SK-N-SH treated with all-trans-retinoic acid at 6 μM for 48 hours (cell line): ENCODE measurements at regions not wholly inside any gene's neighbourhood (a gene's known extent, or its start where the extent isn't known, plus 50 kb on each side); places are given as distances from the start of the nearest gene placed in this dataset.

Source experiments
- ATAC-seq: fragments of 200-7000 bp; cut with Tn5 transposase; 3 replicates; pipeline ENCODE4 v1.9.1; 2020; ENCODE audit warnings: mild to moderate bottlenecking, moderate library complexity
- ARNTL ChIP-seq: fragments of 450-650 bp; formaldehyde crosslinking; IDR thresholded peaks from 2 replicates; pipeline ENCODE4 v1.5.0; 2020; ENCODE audit warnings: low read depth, mild to moderate bottlenecking, moderate library complexity, borderline replicate concordance
- BACH2 ChIP-seq: fragments of 250-450 bp; sonication (Bioruptor Pico); IDR thresholded peaks from 2 replicates; pipeline ENCODE4 v1.9.0; 2021; ENCODE audit warnings: mild to moderate bottlenecking, borderline replicate concordance
- CSDC2 ChIP-seq: fragments of 250-450 bp; sonication (Bioruptor Pico); IDR thresholded peaks from 2 replicates; pipeline ENCODE4 v1.5.0; 2020; ENCODE audit warnings: mild to moderate bottlenecking, moderate library complexity
- ESRRG ChIP-seq: fragments of 250-450 bp; sonication (Bioruptor Pico); IDR thresholded peaks from 2 replicates; pipeline ENCODE4 v1.6.1; 2021; ENCODE audit warnings: mild to moderate bottlenecking
- GLIS3 ChIP-seq: fragments of 250-450 bp; sonication (Bioruptor Pico); IDR thresholded peaks from 2 replicates; pipeline ENCODE4 v1.5.0; 2020; ENCODE audit warnings: mild to moderate bottlenecking, moderate library complexity
- ISL1 ChIP-seq: fragments of 250-450 bp; sonication (Bioruptor Pico); IDR thresholded peaks from 2 replicates; pipeline ENCODE4 v2.1.2; 2022; ENCODE audit warnings: mild to moderate bottlenecking, moderate library complexity
- OSR1 ChIP-seq: fragments of 250-450 bp; sonication (Bioruptor Pico); IDR thresholded peaks from 2 replicates; pipeline ENCODE4 v1.8.0; 2022; ENCODE audit warnings: moderate library complexity, mild to moderate bottlenecking, inconsistent platforms
- PPARA ChIP-seq: fragments of 250-450 bp; sonication (Bioruptor Pico); IDR thresholded peaks from 2 replicates; pipeline ENCODE4 v1.5.0; 2020; ENCODE audit warnings: mild to moderate bottlenecking, borderline replicate concordance
- RARB ChIP-seq: fragments of 250-450 bp; sonication (Bioruptor Pico); IDR thresholded peaks from 2 replicates; pipeline ENCODE4 v1.8.0; 2021; ENCODE audit warnings: mild to moderate bottlenecking, moderate library complexity
- SNAI2 ChIP-seq: fragments of 250-450 bp; sonication (Bioruptor Pico); IDR thresholded peaks from 2 replicates; pipeline ENCODE4 v1.5.0; 2020; ENCODE audit warnings: mild to moderate bottlenecking, moderate library complexity
- TCF4 ChIP-seq: fragments of 250-450 bp; sonication (Bioruptor Pico); IDR thresholded peaks from 2 replicates; pipeline ENCODE4 v1.8.0; 2021; ENCODE audit warnings: mild to moderate bottlenecking, moderate library complexity, borderline replicate concordance
- TOX ChIP-seq: fragments of 250-450 bp; sonication (Bioruptor Pico); IDR thresholded peaks from 2 replicates; pipeline ENCODE4 v1.8.0; 2021; ENCODE audit warnings: mild to moderate bottlenecking, moderate library complexity, borderline replicate concordance
- ZC3H10 ChIP-seq: fragments of 250-450 bp; sonication (Bioruptor Pico); IDR thresholded peaks from 2 replicates; pipeline ENCODE4 v1.5.1; 2021; ENCODE audit warnings: mild to moderate bottlenecking, moderate library complexity
- ZFP3 ChIP-seq: fragments of 250-450 bp; sonication (Bioruptor Pico); IDR thresholded peaks from 2 replicates; pipeline ENCODE4 v1.5.0; 2020; ENCODE audit warnings: mild to moderate bottlenecking, moderate library complexity
- ZFP30 ChIP-seq: fragments of 450-650 bp; formaldehyde crosslinking; IDR thresholded peaks from 2 replicates; pipeline ENCODE4 v1.5.0; 2022; ENCODE audit warnings: mild to moderate bottlenecking, moderate library complexity
- ZNF565 ChIP-seq: fragments of 450-650 bp; formaldehyde crosslinking; conservative IDR thresholded peaks from 2 replicates; pipeline ENCODE4 v1.5.0; 2020; ENCODE audit warnings: low read depth, mild to moderate bottlenecking, moderate library complexity
- ZNF70 ChIP-seq: fragments of 450-650 bp; formaldehyde crosslinking; IDR thresholded peaks from 2 replicates; pipeline ENCODE4 v1.5.0; 2020; ENCODE audit warnings: mild to moderate bottlenecking, moderate library complexity
- ZNF8 ChIP-seq: fragments of 450-650 bp; formaldehyde crosslinking; IDR thresholded peaks from 2 replicates; pipeline ENCODE4 v1.5.0; 2020; ENCODE audit warnings: mild to moderate bottlenecking, moderate library complexity
- TF ChIP-seq, protein P1 (sequence below): fragments of 250-450 bp; sonication (Bioruptor Pico); IDR thresholded peaks from 2 replicates; pipeline ENCODE4 v1.8.0; 2021; ENCODE audit warnings: low read depth, mild to moderate bottlenecking, moderate library complexity, borderline replicate concordance
- TF ChIP-seq, protein P2 (sequence below): fragments of 250-450 bp; sonication (Bioruptor Pico); IDR thresholded peaks from 2 replicates; pipeline ENCODE4 v1.8.0; 2020; ENCODE audit warnings: mild to moderate bottlenecking, moderate library complexity, borderline replicate concordance
- TF ChIP-seq, protein P3 (sequence below): fragments of 250-450 bp; sonication (Bioruptor Pico); IDR thresholded peaks from 2 replicates; pipeline ENCODE4 v1.5.1; 2021; ENCODE audit warnings: mild to moderate bottlenecking, moderate library complexity
- TF ChIP-seq, protein P4 (sequence below): fragments of 250-450 bp; sonication (Bioruptor Pico); IDR thresholded peaks from 2 replicates; pipeline ENCODE4 v1.5.0; 2020; ENCODE audit warnings: mild to moderate bottlenecking, moderate library complexity
- TF ChIP-seq, protein P5 (sequence below): fragments of 250-450 bp; sonication (Bioruptor Pico); IDR thresholded peaks from 2 replicates; pipeline ENCODE4 v1.5.1; 2020; ENCODE audit warnings: low read depth, mild to moderate bottlenecking, moderate library complexity

DNA sequence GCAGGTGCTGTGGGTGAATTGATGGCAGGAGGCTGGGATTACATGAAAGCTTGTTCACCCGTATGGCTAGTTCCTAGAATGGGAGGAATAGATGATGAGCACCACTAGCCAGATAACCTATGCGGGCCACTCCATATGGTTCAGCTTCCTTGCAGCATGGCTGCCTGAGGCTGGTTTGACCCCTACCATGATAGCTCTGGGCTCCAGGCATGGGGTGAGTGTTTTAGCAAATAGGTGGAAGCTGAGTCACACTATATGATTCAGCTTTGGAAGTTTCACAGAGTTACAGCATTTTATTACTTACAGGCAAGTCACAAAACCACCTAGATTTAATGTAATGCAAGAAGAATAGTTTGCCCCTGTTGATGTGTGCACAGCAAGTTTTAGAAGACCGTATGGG, 603.2 kb downstream of the STIM2 start:
- no peak for ATAC-seq
- TF ChIP-seq, protein P1, sequence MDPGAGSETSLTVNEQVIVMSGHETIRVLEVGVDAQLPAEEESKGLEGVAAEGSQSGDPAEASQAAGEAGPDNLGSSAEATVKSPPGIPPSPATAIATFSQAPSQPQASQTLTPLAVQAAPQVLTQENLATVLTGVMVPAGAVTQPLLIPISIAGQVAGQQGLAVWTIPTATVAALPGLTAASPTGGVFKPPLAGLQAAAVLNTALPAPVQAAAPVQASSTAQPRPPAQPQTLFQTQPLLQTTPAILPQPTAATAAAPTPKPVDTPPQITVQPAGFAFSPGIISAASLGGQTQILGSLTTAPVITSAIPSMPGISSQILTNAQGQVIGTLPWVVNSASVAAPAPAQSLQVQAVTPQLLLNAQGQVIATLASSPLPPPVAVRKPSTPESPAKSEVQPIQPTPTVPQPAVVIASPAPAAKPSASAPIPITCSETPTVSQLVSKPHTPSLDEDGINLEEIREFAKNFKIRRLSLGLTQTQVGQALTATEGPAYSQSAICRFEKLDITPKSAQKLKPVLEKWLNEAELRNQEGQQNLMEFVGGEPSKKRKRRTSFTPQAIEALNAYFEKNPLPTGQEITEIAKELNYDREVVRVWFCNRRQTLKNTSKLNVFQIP (CRISPR knock-in tag), result no peak
- TF ChIP-seq ZFP3 (CRISPR knock-in tag), result no peak
- TF ChIP-seq, protein P2, sequence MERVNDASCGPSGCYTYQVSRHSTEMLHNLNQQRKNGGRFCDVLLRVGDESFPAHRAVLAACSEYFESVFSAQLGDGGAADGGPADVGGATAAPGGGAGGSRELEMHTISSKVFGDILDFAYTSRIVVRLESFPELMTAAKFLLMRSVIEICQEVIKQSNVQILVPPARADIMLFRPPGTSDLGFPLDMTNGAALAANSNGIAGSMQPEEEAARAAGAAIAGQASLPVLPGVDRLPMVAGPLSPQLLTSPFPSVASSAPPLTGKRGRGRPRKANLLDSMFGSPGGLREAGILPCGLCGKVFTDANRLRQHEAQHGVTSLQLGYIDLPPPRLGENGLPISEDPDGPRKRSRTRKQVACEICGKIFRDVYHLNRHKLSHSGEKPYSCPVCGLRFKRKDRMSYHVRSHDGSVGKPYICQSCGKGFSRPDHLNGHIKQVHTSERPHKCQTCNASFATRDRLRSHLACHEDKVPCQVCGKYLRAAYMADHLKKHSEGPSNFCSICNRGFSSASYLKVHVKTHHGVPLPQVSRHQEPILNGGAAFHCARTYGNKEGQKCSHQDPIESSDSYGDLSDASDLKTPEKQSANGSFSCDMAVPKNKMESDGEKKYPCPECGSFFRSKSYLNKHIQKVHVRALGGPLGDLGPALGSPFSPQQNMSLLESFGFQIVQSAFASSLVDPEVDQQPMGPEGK (CRISPR knock-in tag), result no peak
- TF ChIP-seq ARNTL (CRISPR knock-in tag), result no peak
- TF ChIP-seq PPARA, result no peak
- TF ChIP-seq, protein P3, sequence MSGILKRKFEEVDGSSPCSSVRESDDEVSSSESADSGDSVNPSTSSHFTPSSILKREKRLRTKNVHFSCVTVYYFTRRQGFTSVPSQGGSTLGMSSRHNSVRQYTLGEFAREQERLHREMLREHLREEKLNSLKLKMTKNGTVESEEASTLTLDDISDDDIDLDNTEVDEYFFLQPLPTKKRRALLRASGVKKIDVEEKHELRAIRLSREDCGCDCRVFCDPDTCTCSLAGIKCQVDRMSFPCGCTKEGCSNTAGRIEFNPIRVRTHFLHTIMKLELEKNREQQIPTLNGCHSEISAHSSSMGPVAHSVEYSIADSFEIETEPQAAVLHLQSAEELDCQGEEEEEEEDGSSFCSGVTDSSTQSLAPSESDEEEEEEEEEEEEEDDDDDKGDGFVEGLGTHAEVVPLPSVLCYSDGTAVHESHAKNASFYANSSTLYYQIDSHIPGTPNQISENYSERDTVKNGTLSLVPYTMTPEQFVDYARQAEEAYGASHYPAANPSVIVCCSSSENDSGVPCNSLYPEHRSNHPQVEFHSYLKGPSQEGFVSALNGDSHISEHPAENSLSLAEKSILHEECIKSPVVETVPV (CRISPR knock-in tag), result no peak
- TF ChIP-seq, protein P4, sequence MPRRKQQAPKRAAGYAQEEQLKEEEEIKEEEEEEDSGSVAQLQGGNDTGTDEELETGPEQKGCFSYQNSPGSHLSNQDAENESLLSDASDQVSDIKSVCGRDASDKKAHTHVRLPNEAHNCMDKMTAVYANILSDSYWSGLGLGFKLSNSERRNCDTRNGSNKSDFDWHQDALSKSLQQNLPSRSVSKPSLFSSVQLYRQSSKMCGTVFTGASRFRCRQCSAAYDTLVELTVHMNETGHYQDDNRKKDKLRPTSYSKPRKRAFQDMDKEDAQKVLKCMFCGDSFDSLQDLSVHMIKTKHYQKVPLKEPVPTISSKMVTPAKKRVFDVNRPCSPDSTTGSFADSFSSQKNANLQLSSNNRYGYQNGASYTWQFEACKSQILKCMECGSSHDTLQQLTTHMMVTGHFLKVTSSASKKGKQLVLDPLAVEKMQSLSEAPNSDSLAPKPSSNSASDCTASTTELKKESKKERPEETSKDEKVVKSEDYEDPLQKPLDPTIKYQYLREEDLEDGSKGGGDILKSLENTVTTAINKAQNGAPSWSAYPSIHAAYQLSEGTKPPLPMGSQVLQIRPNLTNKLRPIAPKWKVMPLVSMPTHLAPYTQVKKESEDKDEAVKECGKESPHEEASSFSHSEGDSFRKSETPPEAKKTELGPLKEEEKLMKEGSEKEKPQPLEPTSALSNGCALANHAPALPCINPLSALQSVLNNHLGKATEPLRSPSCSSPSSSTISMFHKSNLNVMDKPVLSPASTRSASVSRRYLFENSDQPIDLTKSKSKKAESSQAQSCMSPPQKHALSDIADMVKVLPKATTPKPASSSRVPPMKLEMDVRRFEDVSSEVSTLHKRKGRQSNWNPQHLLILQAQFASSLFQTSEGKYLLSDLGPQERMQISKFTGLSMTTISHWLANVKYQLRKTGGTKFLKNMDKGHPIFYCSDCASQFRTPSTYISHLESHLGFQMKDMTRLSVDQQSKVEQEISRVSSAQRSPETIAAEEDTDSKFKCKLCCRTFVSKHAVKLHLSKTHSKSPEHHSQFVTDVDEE, result no peak
- no peak for TF ChIP-seq ZNF70
- no peak for TF ChIP-seq GLIS3
- TF ChIP-seq SNAI2 (CRISPR knock-in tag), result no peak
- TF ChIP-seq ZNF8, result no peak
- TF ChIP-seq ZNF565, result no peak
- no peak for TF ChIP-seq ISL1 (CRISPR knock-in tag)
- TF ChIP-seq ZFP30 (CRISPR knock-in tag), result no peak
- no peak for TF ChIP-seq OSR1 (CRISPR knock-in tag)
- no peak for TF ChIP-seq CSDC2
- TF ChIP-seq TOX (CRISPR knock-in tag), result no peak
- no peak for TF ChIP-seq ESRRG
- TF ChIP-seq, protein P5, sequence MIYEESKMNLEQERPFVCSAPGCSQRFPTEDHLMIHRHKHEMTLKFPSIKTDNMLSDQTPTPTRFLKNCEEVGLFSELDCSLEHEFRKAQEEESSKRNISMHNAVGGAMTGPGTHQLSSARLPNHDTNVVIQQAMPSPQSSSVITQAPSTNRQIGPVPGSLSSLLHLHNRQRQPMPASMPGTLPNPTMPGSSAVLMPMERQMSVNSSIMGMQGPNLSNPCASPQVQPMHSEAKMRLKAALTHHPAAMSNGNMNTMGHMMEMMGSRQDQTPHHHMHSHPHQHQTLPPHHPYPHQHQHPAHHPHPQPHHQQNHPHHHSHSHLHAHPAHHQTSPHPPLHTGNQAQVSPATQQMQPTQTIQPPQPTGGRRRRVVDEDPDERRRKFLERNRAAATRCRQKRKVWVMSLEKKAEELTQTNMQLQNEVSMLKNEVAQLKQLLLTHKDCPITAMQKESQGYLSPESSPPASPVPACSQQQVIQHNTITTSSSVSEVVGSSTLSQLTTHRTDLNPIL, result no peak
- TF ChIP-seq RARB (CRISPR knock-in tag), result no peak

DNA sequence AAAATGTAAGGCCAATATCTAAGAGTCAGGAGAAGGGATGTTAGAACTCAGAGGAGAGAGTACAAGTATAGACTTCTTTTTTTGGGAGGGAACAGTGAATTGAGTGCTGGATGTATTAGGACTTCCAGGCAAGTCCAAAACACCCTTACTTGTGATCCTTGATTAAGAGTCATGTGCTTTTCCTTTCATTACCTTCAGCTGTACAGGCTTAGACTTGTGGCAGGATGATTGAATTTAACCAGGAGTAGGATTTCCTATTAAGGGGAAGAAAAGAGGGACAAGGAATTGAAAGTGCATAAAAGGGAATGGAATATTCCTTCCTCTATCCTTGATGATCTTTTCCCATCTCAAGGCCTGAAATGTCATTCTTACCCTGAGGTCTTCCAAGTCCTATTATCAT, 606.7 kb downstream of the STIM2 start:
- ATAC-seq, result no peak
- TF ChIP-seq SNAI2 (CRISPR knock-in tag), result no peak
- no peak for TF ChIP-seq OSR1 (CRISPR knock-in tag)
- TF ChIP-seq ZFP30 (CRISPR knock-in tag), result no peak
- TF ChIP-seq GLIS3, result no peak
- TF ChIP-seq ARNTL (CRISPR knock-in tag), result no peak
- TF ChIP-seq CSDC2, result no peak
- TF ChIP-seq ZFP3 (CRISPR knock-in tag), result no peak
- no peak for TF ChIP-seq ZNF8
- TF ChIP-seq ZC3H10 (CRISPR knock-in tag), result no peak
- TF ChIP-seq ESRRG, result no peak
- TF ChIP-seq, protein P1 (CRISPR knock-in tag), result no peak
- TF ChIP-seq PPARA, result no peak
- no peak for TF ChIP-seq ISL1 (CRISPR knock-in tag)
- TF ChIP-seq, protein P4, result no peak
- no peak for TF ChIP-seq TCF4 (CRISPR knock-in tag)
- no peak for TF ChIP-seq RARB (CRISPR knock-in tag)
- TF ChIP-seq, protein P2 (CRISPR knock-in tag), result no peak
- TF ChIP-seq BACH2, result no peak
